Astrocyte (in vitro differentiated cells and primary cell): ENCODE measurements at regions not wholly inside any gene's neighbourhood (a gene's known extent, or its start where the extent isn't known, plus 50 kb on each side); places are given as distances from the start of the nearest gene placed in this dataset.
A peak's percentile ranks its signal among the peaks of the same experiment; 100 is the strongest.
"Not testable (repeated sequence)": the region's sequence is repeated elsewhere in the genome, so short reads cannot be mapped to it uniquely, and the experiment has no call there.

ENCODE experiments used
- DNase-seq: peaks from one replicate; pipeline ENCODE4 v3.0.0-alpha.2; 2010; ENCODE audit warnings: low read depth
- FAIRE-seq: peaks from 2 replicates; lab custom pipeline; 2011; peaks lifted over from hg19 to GRCh38; lab: Jason Lieb, UNC
- H2AFZ ChIP-seq: 2 replicates; pipeline ENCODE4 v1.6.0; 2012; ENCODE audit warnings: low read depth, low read length, inconsistent platforms
- H3K27ac ChIP-seq: 2 replicates; pipeline ENCODE4 v1.5.1; 2011; ENCODE audit warnings: low read depth, low read length, inconsistent platforms
- H3K27me3 ChIP-seq: 2 replicates; pipeline ENCODE4 v1.6.0; 2011; ENCODE audit warnings: low read length, inconsistent platforms; ENCODE audit not compliant: insufficient read depth
- H3K36me3 ChIP-seq: 2 replicates; pipeline ENCODE4 v1.5.1; 2011; ENCODE audit warnings: low read length, inconsistent platforms; ENCODE audit not compliant: insufficient read depth
- H3K4me1 ChIP-seq: 2 replicates; pipeline ENCODE4 v1.5.1; 2011; ENCODE audit warnings: low read length, inconsistent platforms; ENCODE audit not compliant: insufficient read depth
- H3K4me2 ChIP-seq: 2 replicates; pipeline ENCODE4 v1.6.0; 2012; ENCODE audit warnings: low read length, inconsistent platforms
- H3K4me3 ChIP-seq: 2 replicates; pipeline ENCODE4 v1.5.1; 2011; ENCODE audit warnings: low read depth, mild to moderate bottlenecking, low read length, inconsistent platforms; ENCODE audit not compliant: insufficient read depth
- H3K79me2 ChIP-seq: 2 replicates; pipeline ENCODE4 v1.6.0; 2012; ENCODE audit warnings: mild to moderate bottlenecking, low read length, inconsistent platforms; ENCODE audit not compliant: insufficient read depth
- H3K9ac ChIP-seq: 2 replicates; pipeline ENCODE4 v1.6.0; 2012; ENCODE audit warnings: mild to moderate bottlenecking, low read length, inconsistent platforms
- H3K9me3 ChIP-seq: 2 replicates; pipeline ENCODE4 v1.5.1; 2012; ENCODE audit warnings: low read depth, mild to moderate bottlenecking, low read length, inconsistent platforms; ENCODE audit not compliant: insufficient read depth
- H4K20me1 ChIP-seq: 2 replicates; pipeline ENCODE4 v1.6.0; 2012; ENCODE audit warnings: low read length, inconsistent platforms; ENCODE audit not compliant: insufficient read depth
- H3K27ac Mint-ChIP-seq: one replicate; pipeline ENCODE4 v1.8.0; 2021; ENCODE audit warnings: mild to moderate bottlenecking, mixed read lengths; ENCODE audit not compliant: unreplicated experiment
- H3K27me3 Mint-ChIP-seq: one replicate; pipeline ENCODE4 v1.8.0; 2021; ENCODE audit warnings: low read depth, mixed read lengths; ENCODE audit not compliant: unreplicated experiment
- H3K36me3 Mint-ChIP-seq: one replicate; pipeline ENCODE4 v1.8.0; 2021; ENCODE audit warnings: low read depth, mixed read lengths; ENCODE audit not compliant: unreplicated experiment
- H3K4me1 Mint-ChIP-seq: one replicate; pipeline ENCODE4 v1.8.0; 2021; ENCODE audit warnings: low read depth, mixed read lengths; ENCODE audit not compliant: unreplicated experiment
- H3K4me3 Mint-ChIP-seq: one replicate; pipeline ENCODE4 v1.8.0; 2021; ENCODE audit warnings: mild to moderate bottlenecking, moderate library complexity, mixed read lengths; ENCODE audit not compliant: unreplicated experiment
- H3K9me3 Mint-ChIP-seq: one replicate; pipeline ENCODE4 v1.8.0; 2021; ENCODE audit warnings: mild to moderate bottlenecking, mixed read lengths; ENCODE audit not compliant: unreplicated experiment

DNA sequence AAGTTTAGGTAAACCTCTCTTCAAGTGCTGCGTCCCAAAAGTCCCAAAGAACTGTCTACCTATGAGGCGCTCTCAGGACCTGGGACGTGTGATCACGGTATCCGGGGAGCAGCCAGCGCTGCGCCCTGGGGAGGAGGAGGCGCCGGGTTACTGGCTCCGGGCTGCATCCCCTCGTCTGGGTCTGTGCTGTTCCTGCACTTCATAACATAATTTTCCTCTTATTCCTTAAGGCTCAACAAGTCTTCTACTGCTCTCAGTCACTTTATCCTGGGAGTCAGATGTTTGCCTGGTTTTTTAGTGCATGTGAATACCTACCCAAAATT lies 629.3 kb downstream of the PRIM2 start:
- not testable (repeated sequence) for H4K20me1 ChIP-seq, H3K79me2 ChIP-seq, H3K27ac Mint-ChIP-seq, H3K4me1 ChIP-seq, H3K4me3 Mint-ChIP-seq, H3K27me3 ChIP-seq, H3K4me1 Mint-ChIP-seq, H3K4me3 ChIP-seq, H3K36me3 Mint-ChIP-seq, H3K9me3 ChIP-seq, H3K4me2 ChIP-seq, DNase-seq, H2AFZ ChIP-seq, H3K9me3 Mint-ChIP-seq, FAIRE-seq, H3K9ac ChIP-seq, H3K27ac ChIP-seq, H3K27me3 Mint-ChIP-seq, H3K36me3 ChIP-seq

DNA sequence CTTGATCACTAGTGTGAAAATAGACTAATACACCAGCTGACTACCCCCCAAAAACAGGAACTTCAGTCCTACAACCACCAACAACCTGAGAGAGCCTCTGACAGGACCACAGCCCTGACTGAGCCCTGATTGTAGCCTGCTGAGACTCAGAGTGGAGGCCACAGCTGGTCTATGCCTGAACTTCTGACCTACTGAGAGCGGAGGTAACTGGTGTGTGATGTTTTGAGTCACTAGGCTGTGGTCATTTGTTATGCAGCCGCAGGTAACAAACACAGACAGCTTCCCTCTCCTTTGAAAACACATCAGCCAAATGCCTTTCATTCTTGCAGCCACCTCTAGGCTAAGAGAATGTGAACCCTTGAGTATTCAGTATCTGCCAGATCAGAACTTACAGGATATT lies 631.1 kb downstream of the PRIM2 start:
- not testable (repeated sequence) for DNase-seq, H2AFZ ChIP-seq, H3K9ac ChIP-seq, H3K27me3 Mint-ChIP-seq, H3K4me2 ChIP-seq, H3K27me3 ChIP-seq, H3K9me3 Mint-ChIP-seq, H3K27ac Mint-ChIP-seq, H3K36me3 Mint-ChIP-seq, H3K79me2 ChIP-seq, H3K9me3 ChIP-seq, FAIRE-seq, H3K4me3 Mint-ChIP-seq, H3K4me1 ChIP-seq, H3K4me1 Mint-ChIP-seq, H3K36me3 ChIP-seq, H3K27ac ChIP-seq, H4K20me1 ChIP-seq, H3K4me3 ChIP-seq

DNA sequence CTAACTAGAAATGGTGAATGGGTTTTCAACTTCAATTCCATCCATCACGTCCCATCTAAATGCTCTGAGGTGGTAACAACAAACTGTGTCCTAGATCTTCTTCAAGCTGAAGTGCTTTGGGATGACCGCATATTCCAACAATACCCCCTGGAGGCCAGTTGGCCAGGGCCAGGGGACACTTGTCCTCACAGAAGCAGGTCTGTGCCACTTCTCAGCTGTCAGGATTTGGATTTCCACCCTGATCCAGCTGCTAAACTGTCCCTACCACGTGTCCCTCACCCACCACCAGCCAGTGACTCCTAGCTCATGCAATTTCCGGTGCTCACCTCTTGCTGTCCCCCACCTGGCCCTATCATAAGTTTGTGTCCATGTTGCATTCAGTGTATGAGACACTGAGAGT lies 633.0 kb downstream of the PRIM2 start:
- not testable (repeated sequence) for FAIRE-seq, H3K4me2 ChIP-seq, H3K9me3 ChIP-seq, H3K36me3 Mint-ChIP-seq, H3K4me3 ChIP-seq, H3K4me3 Mint-ChIP-seq, H4K20me1 ChIP-seq, H3K9me3 Mint-ChIP-seq, DNase-seq, H2AFZ ChIP-seq, H3K27me3 Mint-ChIP-seq, H3K27ac ChIP-seq, H3K4me1 ChIP-seq, H3K27ac Mint-ChIP-seq, H3K79me2 ChIP-seq, H3K4me1 Mint-ChIP-seq, H3K36me3 ChIP-seq, H3K27me3 ChIP-seq, H3K9ac ChIP-seq

DNA sequence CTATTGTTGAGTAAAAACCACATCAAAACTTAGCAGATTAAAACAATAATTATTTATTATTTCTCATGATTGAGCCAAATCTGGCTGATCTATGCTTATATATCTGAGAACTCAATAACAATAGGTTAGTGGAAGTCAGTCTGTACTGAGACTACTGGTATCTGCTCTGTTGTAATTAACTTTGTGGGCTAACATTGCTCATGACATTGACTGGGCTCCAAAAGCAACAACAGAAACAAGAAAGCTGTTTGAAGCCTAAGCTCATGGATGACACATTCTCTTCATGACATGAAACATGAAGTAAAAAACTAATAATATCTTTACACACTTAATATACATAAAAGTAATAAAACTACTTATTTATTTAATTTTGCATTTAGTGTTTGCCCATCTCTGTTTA lies 649.3 kb downstream of the PRIM2 start:
- H3K4me3 Mint-ChIP-seq, H3K9me3 Mint-ChIP-seq, H3K27me3 Mint-ChIP-seq, H3K79me2 ChIP-seq, H3K4me3 ChIP-seq, H3K4me2 ChIP-seq, H3K4me1 Mint-ChIP-seq, H3K27ac ChIP-seq, H3K9me3 ChIP-seq, H3K9ac ChIP-seq, H3K36me3 ChIP-seq, H3K36me3 Mint-ChIP-seq, H3K4me1 ChIP-seq, H3K27ac Mint-ChIP-seq, H2AFZ ChIP-seq, H4K20me1 ChIP-seq, FAIRE-seq, H3K27me3 ChIP-seq: not testable (repeated sequence)
- DNase-seq: peak; percentile 2

DNA sequence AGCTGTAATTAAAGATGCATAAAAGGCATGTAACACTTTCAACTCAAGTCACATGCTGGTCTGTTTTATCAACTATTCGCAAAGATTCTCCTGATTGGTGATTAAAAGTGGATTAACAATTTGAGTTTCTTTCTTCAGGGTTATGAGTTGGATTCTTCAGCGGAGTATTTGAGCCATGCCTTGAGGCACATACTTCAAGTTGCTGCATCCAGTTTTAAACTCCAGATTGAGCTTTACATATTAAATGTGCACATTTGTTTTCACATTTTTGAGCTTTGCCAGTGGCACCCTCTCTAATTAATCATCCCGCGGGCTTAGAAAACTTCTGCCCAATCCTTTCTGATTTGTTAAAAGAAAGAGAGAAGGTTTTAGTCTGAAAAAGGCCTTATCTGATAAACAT lies 654.5 kb downstream of the PRIM2 start:
- not testable (repeated sequence) for H3K4me1 Mint-ChIP-seq

More for the DNA sequence above, 654.5 kb downstream of the PRIM2 start:
- DNase-seq, H3K4me3 ChIP-seq, H3K36me3 ChIP-seq, H3K4me3 Mint-ChIP-seq, H3K9me3 ChIP-seq, H3K36me3 Mint-ChIP-seq, H3K27me3 Mint-ChIP-seq, H2AFZ ChIP-seq, H3K27ac Mint-ChIP-seq, H3K79me2 ChIP-seq, H3K4me2 ChIP-seq, H3K9me3 Mint-ChIP-seq, H3K27ac ChIP-seq, H3K4me1 ChIP-seq, H3K27me3 ChIP-seq, H4K20me1 ChIP-seq, FAIRE-seq, H3K9ac ChIP-seq: not testable (repeated sequence)
